A673 (cell line): ENCODE measurements at regions not wholly inside any gene's neighbourhood (a gene's known extent, or its start where the extent isn't known, plus 50 kb on each side); places are given as distances from the start of the nearest gene placed in this dataset.

Experiments used
- BruUV-seq: library from RNA; stranded (reverse); fragments of 400-500 nt; replicated peaks from 2 replicates; lab custom pipeline; 2021; lab: Mats Ljungman, UMichigan
- CTCF ChIA-PET: fragments of 300-600 bp; sonication (Branson Sonifier 250); formaldehyde crosslinking; loops from one replicate; lab custom pipeline; 2022; ENCODE audit warnings: antibody characterized with exemption; lab: Charles Lee
- POLR2A ChIA-PET: fragments of 300-600 bp; sonication (Branson Sonifier 250); formaldehyde crosslinking; loops from one replicate; lab custom pipeline; 2022; ENCODE audit warnings: antibody characterized with exemption; ENCODE audit not compliant: low non-redundant PET; lab: Charles Lee
- DNase-seq: peaks from one replicate; pipeline ENCODE4 v3.0.0-alpha.2; 2015; ENCODE audit warnings: low spot score
- H3K27ac ChIP-seq: fragments of 200-600 bp; sonication (generic); 2 replicates; pipeline ENCODE4 v1.5.1; 2016; ENCODE audit warnings: mixed run types, low read depth, mild to moderate bottlenecking, mixed read lengths, antibody characterized with exemption, low read length; ENCODE audit not compliant: poor library complexity, severe bottlenecking
- H3K27me3 ChIP-seq: fragments of 200-600 bp; sonication (generic); replicated peaks from 2 replicates; pipeline ENCODE4 v1.6.1; 2017; ENCODE audit warnings: mixed run types, low read depth, mild to moderate bottlenecking, mixed read lengths, antibody characterized with exemption, low read length; ENCODE audit not compliant: insufficient read depth, poor library complexity
- H3K36me3 ChIP-seq: fragments of 200-600 bp; sonication (generic); 2 replicates; pipeline ENCODE4 v1.6.1; 2016; ENCODE audit warnings: mixed run types, mild to moderate bottlenecking, mixed read lengths, antibody characterized with exemption, low read length; ENCODE audit not compliant: insufficient read depth, poor library complexity, severe bottlenecking
- H3K4me1 ChIP-seq: fragments of 200-600 bp; sonication (generic); 2 replicates; pipeline ENCODE4 v1.6.1; 2017; ENCODE audit warnings: mixed run types, mild to moderate bottlenecking, mixed read lengths, antibody characterized with exemption, low read length; ENCODE audit not compliant: insufficient read depth, poor library complexity, severe bottlenecking
- H3K4me3 ChIP-seq: fragments of 200-600 bp; sonication (generic); 2 replicates; pipeline ENCODE4 v1.5.1; 2016; ENCODE audit warnings: low read depth, mixed run types, mild to moderate bottlenecking, mixed read lengths, low read length; ENCODE audit not compliant: poor library complexity, severe bottlenecking
- H3K9me3 ChIP-seq: fragments of 200-600 bp; sonication (generic); 2 replicates; pipeline ENCODE4 v1.6.1; 2016; ENCODE audit warnings: mixed run types, low read depth, mild to moderate bottlenecking, mixed read lengths, antibody characterized with exemption, low read length; ENCODE audit not compliant: poor library complexity, severe bottlenecking
- CTCF ChIP-seq: fragments of 300-800, 200-600 bp; sonication (generic); conservative IDR thresholded peaks from 2 replicates; pipeline ENCODE4 v1.5.1; 2017; ENCODE audit warnings: low read depth, mild to moderate bottlenecking, antibody characterized with exemption, low read length, moderate library complexity, mixed read lengths
- EZH2 ChIP-seq: fragments of 200-600 bp; sonication (generic); IDR thresholded peaks from 2 replicates; pipeline ENCODE4 v1.6.1; 2017; ENCODE audit warnings: borderline replicate concordance, low read depth, mild to moderate bottlenecking, mixed read lengths, antibody characterized with exemption, low read length; ENCODE audit not compliant: poor library complexity, severe bottlenecking
- intact Hi-C: fragments of 100-400 bp; cut with micrococcal nuclease; formaldehyde crosslinking; loops from one replicate; pipeline ENCODE4 v1.10.0; 2022; ENCODE audit not compliant: unreplicated experiment

DNA sequence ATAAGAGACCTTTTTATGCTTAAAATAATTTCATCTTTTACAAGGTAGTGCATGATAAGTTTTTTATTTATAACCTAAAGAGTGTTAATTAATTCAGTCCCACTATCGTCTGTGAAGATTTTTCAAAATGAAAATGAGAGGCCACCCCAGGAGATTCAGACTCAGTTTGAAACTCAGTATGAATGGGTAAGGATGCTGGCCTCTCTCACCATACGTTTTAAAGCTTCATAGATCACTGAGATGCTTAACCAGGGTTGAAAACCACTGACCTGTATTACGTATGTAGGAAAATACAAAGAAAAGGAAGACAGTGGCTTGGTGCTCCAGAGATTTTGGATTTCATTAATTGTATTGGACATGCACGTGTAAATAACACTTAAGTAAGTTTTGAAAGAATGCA is 278.7 kb downstream of the FSIP2 start:
- ChIA-PET CTCF (no interaction called here), POLR2A (no interaction called here)
- TF ChIP-seq CTCF, result no peak
- no peak for TF ChIP-seq EZH2
- Histone ChIP-seq H3K27ac (no peak overlapping the region), H3K4me1 (no peaks in the 10 kb centered on the region), H3K36me3 (no peaks in the 10 kb centered on the region), H3K9me3 (peaks cover 5% of the 10 kb centered on the region), H3K4me3 (no peak overlapping the region), H3K27me3 (no peaks in the 10 kb centered on the region)
- BruUV-seq, result no TSS peak
- DNase-seq, result no peak
- intact Hi-C loops, result no loop called here

DNA sequence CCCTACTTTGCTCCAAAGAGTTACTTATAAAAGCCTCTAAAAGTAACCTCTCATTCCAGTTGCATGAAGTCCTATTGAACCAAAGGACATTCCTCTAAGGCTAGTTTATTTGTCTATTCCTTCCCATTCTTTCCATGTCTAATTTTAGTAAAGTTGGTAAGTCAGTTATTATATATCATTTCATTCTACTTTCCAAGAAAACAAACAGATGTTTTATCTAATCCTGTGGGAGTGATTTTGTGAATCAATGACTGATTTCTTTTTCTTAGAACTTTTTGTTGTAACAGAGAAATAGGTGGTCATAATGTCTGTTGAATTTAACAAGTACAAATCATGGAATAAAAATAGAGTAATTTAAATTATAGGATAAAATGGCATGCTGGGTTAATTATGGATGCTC is 286.3 kb downstream of the FSIP2 start:
- Histone ChIP-seq H3K36me3 (no peaks in the 10 kb centered on the region), H3K27me3 (no peaks in the 10 kb centered on the region), H3K9me3 (no peaks in the 10 kb centered on the region), H3K4me1 (no peaks in the 10 kb centered on the region), H3K27ac (no peak overlapping the region), H3K4me3 (no peak overlapping the region)
- POLR2A ChIA-PET, result no interaction called here
- no TSS peak for BruUV-seq
- CTCF ChIA-PET, result no interaction called here
- DNase-seq, result no peak
- TF ChIP-seq EZH2 (no peak), CTCF (no peak)
- intact Hi-C loops, result no loop called here

GRCh38 chr2:186027922-186028321 is 289.3 kb downstream of the FSIP2 start:
- intact Hi-C loops, result no loop called here
- no peak for DNase-seq
- Histone ChIP-seq H3K4me3 (no peak overlapping the region), H3K36me3 (no peaks in the 10 kb centered on the region), H3K27me3 (no peaks in the 10 kb centered on the region), H3K9me3 (no peaks in the 10 kb centered on the region), H3K27ac (no peak overlapping the region), H3K4me1 (no peaks in the 10 kb centered on the region)
- BruUV-seq, result no TSS peak
- POLR2A ChIA-PET, result no interaction called here
- TF ChIP-seq EZH2, result no peak
- no peak for TF ChIP-seq CTCF
- CTCF ChIA-PET, result no interaction called here
